Thoracic aorta (tissue), 2 donors: ENCODE measurements at regions not wholly inside any gene's neighbourhood (a gene's known extent, or its start where the extent isn't known, plus 50 kb on each side); places are given as distances from the start of the nearest gene placed in this dataset.

ENCODE experiments used
- ATAC-seq: fragments of 150-250 bp; one replicate; pipeline ENCODE4 v1.8.0; 2017; ENCODE audit warnings: low read depth; ENCODE audit not compliant: insufficient number of reproducible peaks, low FRiP score
- DNase-seq: peaks from one replicate; pipeline ENCODE4 v3.0.0-alpha.2; 2020; ENCODE audit warnings: low spot score
- H3K27ac ChIP-seq, 2 donors: fragments of 200-600 bp; sonication (generic); 1 replicate in 1 of 2; 2 replicates in 1 of 2; pipeline ENCODE4 v1.5.1; 2016; ENCODE audit warnings: mild to moderate bottlenecking in 2 of 2, moderate library complexity in 2 of 2
- H3K27me3 ChIP-seq: fragments of 200-600 bp; sonication (generic); replicated peaks from 2 replicates; pipeline ENCODE4 v1.6.0; 2016; ENCODE audit warnings: mild to moderate bottlenecking; ENCODE audit not compliant: insufficient read depth
- H3K36me3 ChIP-seq: fragments of 200-600 bp; sonication (generic); one replicate; pipeline ENCODE4 v1.5.1; 2016
- H3K4me1 ChIP-seq, 2 donors: fragments of 200-600 bp; sonication (generic); 1 replicate in 1 of 2; 2 replicates in 1 of 2; pipeline versions ENCODE4 v1.5.1 to v1.6.0; 2016; ENCODE audit warnings: low read depth in 2 of 2, mild to moderate bottlenecking in 1 of 2; ENCODE audit not compliant: control insufficient read depth in 1 of 2
- H3K4me3 ChIP-seq: fragments of 200-600 bp; sonication (generic); 2 replicates; pipeline ENCODE4 v1.5.1; 2016; ENCODE audit warnings: mild to moderate bottlenecking
- H3K9me3 ChIP-seq: fragments of 200-600 bp; sonication (generic); 2 replicates; pipeline ENCODE4 v1.5.1; 2016
- TF ChIP-seq, protein P1 (sequence below): fragments of 200-600 bp; sonication (generic); IDR thresholded peaks from one replicate; pipeline ENCODE4 v1.5.1; 2019; ENCODE audit warnings: antibody characterized with exemption

DNA sequence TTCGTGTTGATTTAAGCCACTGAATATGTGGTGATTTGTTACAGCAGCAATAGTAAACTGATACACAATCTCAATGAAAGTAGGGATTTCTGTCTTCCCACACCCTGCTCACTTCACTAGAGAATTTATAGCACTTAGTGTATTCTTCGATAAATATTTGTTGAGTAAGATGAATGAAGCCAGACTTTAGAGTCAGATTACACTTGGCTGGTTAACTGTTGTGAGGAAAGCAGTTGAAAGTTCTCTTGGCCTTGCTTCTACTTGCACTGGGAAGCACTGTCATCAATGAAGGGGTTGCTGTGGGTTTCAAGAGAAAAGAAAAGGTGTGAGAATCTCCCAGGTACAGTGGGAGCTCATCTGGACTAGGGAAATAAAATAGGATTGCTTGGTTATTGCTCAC is 82.1 kb upstream of the IGFBP3 start:
- Histone ChIP-seq H3K27ac (no peak overlapping the region), H3K4me1 (peaks cover 0 to 9% of the 10 kb centered on the region in 2 donors), H3K4me3 (no peak overlapping the region), H3K9me3 (no peaks in the 10 kb centered on the region), H3K36me3 (no peaks in the 10 kb centered on the region), H3K27me3 (no peaks in the 10 kb centered on the region)
- ATAC-seq (no peak), DNase-seq (no peak)
- TF ChIP-seq, protein P1, sequence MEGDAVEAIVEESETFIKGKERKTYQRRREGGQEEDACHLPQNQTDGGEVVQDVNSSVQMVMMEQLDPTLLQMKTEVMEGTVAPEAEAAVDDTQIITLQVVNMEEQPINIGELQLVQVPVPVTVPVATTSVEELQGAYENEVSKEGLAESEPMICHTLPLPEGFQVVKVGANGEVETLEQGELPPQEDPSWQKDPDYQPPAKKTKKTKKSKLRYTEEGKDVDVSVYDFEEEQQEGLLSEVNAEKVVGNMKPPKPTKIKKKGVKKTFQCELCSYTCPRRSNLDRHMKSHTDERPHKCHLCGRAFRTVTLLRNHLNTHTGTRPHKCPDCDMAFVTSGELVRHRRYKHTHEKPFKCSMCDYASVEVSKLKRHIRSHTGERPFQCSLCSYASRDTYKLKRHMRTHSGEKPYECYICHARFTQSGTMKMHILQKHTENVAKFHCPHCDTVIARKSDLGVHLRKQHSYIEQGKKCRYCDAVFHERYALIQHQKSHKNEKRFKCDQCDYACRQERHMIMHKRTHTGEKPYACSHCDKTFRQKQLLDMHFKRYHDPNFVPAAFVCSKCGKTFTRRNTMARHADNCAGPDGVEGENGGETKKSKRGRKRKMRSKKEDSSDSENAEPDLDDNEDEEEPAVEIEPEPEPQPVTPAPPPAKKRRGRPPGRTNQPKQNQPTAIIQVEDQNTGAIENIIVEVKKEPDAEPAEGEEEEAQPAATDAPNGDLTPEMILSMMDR = no peak

DNA sequence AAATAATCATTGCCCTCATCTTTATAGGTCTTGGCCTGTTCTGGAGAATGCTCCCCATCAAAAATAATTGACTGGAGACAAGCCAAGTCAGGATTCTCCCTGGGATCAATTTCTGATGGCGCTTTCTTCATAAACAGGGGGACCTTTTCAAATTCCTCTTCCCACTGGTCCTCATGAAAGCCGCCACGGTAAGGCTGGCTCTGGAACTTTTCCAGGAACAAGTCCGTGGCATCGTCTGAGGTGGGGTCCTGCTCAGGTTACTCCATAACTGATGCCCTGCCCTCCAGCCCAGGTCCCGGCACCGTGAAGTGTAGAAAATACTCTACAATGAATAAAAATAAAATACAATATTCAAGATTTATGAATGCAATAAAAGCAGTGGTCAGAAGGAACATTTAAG is 79.4 kb upstream of the IGFBP3 start:
- Histone ChIP-seq H3K4me1 (no peaks in the 10 kb centered on the region), H3K9me3 (peaks cover 8% of the 10 kb centered on the region), H3K4me3 (no peak overlapping the region), H3K27ac (no peak overlapping the region), H3K27me3 (no peaks in the 10 kb centered on the region), H3K36me3 (no peaks in the 10 kb centered on the region)
- TF ChIP-seq, protein P1 = no peak
- no peak for ATAC-seq
- DNase-seq = no peak

DNA sequence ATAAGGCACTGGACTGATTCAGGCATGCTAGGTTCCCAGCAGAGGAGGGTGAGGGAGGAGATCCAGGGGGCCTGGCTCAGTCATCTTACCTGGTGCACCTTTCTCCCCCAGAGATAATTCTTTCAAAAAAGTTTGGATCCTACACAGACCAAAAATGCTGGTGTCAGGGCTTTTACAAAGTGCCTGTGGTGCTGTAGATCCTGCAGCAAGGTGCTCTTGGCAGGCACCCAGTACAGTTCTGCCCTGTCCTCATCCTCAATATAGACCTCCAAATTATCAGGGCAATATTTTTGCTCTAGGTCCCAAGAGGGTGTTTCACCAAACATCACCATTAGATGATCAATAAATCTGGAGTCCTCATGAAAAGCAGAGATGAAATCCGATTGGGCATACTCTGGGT is 78.5 kb upstream of the IGFBP3 start:
- no peaks in the 10 kb centered on the region for H3K27me3 ChIP-seq
- no peaks in the 10 kb centered on the region for H3K36me3 ChIP-seq
- TF ChIP-seq, protein P1 = no peak
- DNase-seq (no peak), ATAC-seq (no peak)
- H3K4me1 ChIP-seq = no peaks in the 10 kb centered on the region
- H3K9me3 ChIP-seq = peaks cover 8% of the 10 kb centered on the region
- H3K4me3 ChIP-seq = no peak overlapping the region
- H3K27ac ChIP-seq = no peak overlapping the region

DNA sequence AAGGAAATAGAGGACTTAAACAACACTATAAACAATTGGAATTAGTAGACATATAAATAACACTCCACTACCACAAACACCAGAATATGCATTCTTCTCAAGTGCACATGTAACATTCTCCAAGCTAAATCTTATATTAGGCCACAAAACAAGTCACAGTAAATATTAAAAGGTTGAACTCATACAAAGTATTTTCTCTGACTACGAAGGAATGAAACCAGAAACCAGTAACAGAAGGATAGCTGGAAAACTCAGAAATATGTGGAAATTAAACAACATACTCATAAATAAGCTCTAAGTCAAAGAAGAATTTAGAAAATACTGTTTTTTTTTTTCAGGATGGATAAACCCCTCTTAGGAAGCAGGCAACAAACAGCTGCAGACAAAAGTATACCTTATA is 77.4 kb upstream of the IGFBP3 start:
- Histone ChIP-seq H3K4me1 (no peaks in the 10 kb centered on the region), H3K27ac (no peak overlapping the region), H3K4me3 (no peak overlapping the region), H3K27me3 (no peaks in the 10 kb centered on the region), H3K9me3 (peaks cover 8% of the 10 kb centered on the region), H3K36me3 (no peaks in the 10 kb centered on the region)
- ATAC-seq (no peak), DNase-seq (no peak)
- TF ChIP-seq, protein P1 = no peak

DNA sequence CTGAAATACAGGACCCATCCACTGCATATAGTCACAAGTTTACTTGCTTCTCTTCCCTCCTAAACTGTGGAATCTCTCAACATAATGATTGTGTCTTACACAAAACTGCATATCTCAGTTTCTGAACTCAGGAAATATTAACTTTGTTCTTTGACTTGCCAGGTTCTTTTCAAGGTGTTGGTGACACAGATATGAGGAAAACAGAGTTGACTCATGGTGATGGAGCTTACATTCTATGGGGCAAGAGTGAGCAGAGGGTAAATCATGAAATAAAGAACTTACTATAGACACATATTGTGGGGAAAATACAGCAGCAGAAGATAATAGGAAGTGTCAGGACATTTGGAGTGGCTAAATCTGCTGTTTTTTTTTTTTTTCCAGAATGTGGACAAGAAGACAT is 72.5 kb upstream of the IGFBP3 start:
- TF ChIP-seq, protein P1 = no peak
- no peak for DNase-seq
- Histone ChIP-seq H3K27ac (no peak overlapping the region), H3K36me3 (no peaks in the 10 kb centered on the region), H3K27me3 (no peaks in the 10 kb centered on the region), H3K4me1 (no peaks in the 10 kb centered on the region), H3K4me3 (no peak overlapping the region), H3K9me3 (peaks cover 8% of the 10 kb centered on the region)
- ATAC-seq = no peak
